GM19238 (cell line): ENCODE measurements at regions not wholly inside any gene's neighbourhood (a gene's known extent, or its start where the extent isn't known, plus 50 kb on each side); places are given as distances from the start of the nearest gene placed in this dataset.
"Not testable (repeated sequence)": the region's sequence is repeated elsewhere in the genome, so short reads cannot be mapped to it uniquely, and the experiment has no call there.

Experiments
- DNase-seq: peaks from one replicate; pipeline ENCODE4 v3.0.0; 2011; ENCODE audit warnings: low spot score; ENCODE audit not compliant: insufficient read length

DNA sequence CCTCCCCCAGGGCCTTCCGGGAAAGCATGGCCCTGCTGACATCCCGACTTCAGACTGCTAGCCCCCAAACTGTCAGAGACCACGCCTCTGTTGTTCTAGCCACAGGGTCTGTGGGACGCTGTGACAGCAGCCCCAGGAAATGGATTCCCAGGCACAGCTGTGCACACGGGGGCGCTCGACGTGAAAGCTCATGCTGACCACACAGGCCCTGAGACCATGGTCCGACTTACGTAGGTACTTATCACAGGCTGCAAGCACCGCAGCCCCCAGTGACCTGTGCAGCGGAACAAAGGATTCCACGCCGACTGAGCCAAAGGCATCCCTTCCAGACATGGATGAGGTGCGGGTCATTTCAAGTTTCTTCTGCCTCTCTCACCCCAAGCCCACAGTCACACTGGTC is 150.6 kb downstream of the CTTN start:
- DNase-seq = no peak

DNA sequence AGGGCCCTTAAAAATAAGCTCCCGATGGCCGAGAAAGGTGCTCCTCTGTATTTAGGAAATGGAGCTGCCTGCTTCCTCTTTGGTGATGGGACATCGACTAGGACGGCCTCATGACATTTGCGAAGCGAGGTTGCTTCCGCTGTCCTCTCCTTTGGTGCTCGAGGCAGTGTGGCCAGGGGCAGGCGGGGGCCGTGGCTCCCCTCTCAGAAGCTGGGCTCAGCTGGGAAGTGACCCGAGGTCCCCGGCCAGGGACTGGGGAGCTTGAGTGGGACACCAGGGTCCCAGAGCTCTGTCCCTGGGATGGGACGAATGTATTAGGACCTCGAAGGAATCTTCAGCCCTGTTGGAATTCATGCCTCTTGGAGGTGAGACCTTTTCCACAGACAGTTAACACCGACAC is 151.1 kb downstream of the CTTN start:
- no peak for DNase-seq

DNA sequence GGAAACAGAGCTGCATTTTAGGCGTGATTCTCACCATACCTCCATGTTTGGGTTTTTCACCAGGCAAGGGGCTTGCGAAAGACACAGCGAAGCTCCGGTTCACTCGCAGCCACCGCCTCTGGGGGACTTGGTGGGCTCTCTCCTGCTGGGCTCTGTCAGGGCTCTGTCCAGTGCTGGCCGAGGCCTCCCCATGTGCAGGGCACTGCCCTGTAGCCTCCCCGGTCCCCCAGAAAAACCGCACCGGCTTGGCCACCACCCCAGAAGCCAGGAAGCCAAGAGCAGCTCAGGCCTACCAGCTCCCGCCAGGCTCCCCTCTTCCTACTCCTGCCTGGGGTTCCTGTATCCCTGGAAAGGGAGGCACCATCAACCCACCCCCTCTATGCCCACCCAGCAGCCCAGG is 151.5 kb downstream of the CTTN start:
- no peak for DNase-seq

DNA sequence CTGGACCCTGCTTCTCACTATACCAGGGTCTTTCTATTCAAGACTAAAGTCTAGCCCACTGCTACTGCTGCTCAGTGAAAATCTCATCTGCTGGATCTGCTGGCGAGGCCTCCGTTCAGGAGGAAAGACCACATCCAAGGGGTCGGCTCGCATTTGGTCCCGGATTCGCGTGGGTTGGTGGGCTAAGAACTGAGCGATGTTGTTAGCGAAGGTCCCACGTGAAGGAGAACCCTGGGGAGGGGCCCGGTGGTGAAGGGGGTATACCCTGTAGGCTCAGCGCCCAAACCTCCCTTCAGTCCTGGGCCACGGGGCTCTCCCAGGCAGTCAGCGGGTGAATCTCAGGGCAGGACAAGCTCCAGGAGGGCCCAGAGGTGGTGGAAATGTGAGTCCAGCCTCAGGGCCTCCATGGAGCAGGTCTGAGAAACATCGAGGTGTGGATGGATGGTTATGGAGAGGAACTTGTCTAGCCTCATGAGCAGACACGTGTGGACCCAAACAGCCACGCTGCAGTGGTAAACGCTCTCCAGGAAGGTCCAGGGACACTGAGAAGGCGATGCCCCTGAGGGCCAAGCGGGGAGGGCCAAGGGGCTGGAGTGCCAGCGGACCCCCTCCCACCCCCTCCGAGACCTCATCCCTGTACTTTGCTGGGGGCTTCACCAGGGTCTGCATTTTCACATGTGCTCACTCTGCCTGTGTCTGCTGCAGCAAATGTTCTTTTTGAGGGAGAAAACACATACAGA is 152.3 kb downstream of the CTTN start:
- no peak for DNase-seq

DNA sequence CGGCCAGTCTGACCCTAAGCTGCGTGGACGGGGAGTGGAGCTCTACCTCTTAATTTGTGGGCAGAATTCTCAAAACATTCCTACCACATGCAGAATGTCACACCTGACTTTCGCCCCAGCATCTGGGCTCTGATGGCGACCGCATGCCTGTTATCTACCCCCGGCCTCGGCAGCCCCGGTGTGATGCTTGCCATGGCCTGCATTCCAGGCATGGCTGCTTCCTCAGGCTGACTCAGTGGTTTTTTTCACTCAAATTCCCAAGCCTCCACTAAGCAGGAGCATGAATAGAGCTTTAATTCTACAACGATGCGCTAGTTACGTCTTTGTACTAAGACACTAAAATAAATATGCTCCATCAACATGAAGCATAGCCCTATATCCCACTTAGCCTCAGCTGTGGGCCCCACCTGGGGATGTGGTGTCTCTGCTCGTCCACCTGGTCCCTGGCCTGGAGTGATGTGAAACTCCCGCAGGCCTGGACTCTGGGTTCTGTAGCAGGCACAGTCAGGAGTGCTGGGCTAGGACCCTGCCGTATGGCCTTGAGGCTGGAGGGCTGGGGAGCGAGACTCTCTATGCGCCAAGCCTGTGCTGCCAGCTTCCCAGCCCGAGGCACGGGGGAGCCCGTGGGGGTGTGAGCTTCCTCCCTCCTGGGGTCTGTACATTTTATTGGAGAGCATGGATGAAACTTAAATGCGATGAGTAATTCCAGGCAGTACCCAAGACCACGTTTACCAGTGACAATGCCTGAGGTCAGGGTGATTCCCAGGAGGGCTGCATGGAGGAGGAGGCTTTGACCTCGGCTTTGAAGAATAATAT is 153.2 kb downstream of the CTTN start:
- no peak for DNase-seq

DNA sequence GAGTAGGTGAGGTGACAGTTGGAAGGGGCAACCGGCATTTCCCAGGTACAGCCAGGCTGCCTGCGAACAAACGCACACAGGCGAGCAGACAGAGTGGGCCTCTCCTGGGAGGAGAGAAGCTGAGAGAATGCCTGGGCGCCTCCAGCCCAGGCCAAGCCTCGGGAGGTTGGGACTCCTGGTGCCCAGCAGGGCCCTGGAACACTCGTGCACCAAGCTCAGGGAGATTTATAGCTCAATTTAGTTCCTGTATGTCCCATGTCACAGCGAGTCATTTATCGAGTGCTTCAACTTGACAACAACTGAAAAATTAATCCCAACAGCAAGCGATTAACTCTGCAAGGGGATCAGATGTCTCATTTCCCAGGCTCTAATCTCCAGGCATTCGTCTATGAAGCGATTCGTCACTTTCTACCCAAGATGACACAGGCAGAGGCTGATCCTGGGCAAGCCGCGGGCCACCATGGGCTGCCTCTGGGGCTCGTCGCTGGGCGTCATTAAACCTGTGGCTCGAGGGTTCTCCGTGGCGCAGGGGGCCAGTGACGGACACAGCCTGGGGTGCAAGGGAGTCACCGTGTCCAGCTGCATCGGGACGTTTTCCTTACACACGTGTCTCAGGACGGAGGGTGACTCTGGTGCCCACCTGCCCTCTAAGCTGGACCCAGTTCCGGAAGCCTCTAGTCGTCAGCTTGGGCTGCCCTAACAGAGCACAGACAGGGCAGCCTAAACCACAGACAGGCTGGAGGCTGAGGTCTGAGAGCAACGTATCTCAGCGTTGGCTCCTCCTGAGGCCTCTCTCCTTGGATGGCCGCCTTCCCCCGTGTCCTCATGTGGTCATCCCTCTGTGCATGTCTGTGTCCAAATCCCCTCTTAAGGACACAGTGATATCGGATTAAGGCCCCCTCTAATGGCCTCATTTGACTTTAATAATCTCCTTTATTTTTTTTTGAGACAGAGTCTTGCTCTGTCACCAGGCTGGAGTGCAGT is 154.1 kb downstream of the CTTN start:
- no peak for DNase-seq

DNA sequence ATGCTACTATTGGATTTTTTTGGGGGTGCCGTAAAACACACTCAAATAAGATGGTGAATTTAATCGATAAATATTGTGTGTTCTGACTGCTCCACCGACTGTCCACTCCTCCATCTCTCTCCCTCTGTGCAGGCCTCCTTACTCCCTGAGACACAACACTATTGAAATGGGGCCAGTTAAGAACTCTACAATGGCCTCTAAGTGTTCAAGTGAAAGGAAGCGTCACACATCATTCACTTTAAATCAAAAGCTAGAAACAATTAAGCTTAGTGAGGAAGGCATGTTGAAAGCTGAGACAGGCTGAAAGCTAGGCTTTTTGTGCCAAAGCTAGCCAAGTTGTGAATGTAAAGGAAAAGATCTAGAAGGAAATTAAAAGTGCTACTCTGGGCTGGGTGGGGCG is 156.7 kb downstream of the CTTN start:
- DNase-seq = no peak

DNA sequence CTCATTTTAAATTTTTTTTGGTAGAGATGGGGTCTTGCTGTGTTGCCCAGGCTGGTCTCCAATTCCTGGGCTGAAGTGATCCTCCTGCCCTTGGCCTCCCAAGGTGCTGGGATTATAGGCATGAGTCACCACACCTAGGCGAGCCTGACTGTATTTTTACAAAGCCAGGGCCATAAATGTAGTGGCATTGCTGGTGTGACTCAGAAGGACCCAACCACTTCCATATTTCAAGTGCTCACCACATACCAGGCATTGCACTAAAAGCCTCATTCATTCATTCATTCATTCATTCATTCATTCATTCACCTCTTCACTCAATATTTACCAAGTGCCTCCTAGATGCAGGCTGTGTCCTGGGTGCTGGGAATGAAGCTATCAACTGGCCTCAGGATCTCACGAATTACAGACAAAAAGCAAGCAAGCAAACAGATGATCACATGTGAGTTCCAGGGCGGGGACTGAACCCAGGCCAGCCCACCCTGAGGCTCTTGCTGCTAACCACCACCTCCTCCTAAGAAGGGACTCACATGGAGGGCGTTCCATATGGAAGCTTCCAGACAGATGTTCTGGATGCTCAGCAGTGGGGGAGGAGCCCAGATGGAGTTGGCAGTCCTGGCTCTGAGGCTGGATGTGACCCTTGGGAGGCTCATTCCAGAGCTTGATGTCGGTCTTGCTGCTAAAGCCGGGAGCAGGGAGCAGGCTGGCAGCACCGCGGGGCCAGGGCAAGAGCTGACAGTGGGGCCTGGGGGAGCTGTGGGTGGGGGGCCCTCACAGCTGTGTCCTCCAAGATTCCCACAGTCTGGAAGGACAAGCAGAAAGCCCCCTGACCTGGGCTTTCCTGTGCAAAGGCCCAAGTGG is 158.8 kb downstream of the CTTN start:
- DNase-seq = no peak

DNA sequence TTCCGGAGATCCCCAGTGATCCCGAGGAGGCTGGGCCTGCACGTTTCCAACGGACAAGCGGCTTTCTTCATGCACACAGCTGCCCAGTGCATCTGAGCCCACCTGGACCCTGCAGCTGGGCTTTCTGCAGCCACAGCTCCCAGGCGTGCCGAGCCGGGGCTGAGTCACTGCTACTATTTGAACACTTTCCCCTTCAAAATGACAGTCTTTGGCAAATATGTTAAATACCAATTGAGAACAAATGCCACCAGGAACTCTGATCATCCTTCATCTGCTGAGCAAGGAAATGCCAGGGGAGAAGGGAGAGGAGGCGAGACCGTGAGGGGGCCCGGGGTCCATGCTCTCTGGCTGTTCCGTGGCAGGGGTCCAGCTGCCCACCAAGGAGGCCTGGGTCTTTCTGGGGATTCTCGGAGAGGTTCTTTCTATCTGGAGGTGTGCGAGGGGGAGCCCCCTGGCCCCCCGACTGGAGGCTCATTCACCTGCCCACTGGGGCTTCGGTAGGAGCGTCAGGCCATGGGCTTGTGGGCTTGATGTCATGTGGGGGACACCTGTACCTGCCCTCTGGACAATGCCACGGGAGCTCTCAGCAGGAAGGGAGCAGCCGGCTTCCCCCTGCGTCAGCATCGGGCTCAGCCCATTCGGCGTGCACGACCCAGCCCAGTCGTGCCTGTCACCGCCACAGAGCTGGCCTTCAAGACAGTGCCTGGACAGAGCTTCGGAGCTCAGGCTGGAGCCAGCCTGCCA is 159.6 kb downstream of the CTTN start:
- no peak for DNase-seq

DNA sequence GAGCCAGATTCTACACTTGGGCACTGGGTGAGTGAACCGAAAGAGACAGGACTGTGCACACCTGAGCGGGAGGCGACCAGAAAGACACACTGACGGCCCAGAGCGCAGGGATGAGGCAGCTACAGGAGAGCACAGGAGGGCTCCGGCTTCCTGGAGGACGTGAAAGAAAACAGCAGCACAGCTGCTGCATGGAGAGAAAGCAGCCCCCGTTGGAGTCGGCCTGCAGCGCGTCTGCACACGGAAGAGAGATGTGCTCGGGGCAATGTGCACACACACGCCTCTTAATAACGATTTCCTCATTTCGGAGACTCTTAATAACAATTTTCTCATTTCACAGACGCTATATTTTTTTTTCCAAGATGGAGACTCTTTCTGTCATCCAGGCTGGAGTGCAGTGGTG is 160.4 kb downstream of the CTTN start:
- DNase-seq = no peak

DNA sequence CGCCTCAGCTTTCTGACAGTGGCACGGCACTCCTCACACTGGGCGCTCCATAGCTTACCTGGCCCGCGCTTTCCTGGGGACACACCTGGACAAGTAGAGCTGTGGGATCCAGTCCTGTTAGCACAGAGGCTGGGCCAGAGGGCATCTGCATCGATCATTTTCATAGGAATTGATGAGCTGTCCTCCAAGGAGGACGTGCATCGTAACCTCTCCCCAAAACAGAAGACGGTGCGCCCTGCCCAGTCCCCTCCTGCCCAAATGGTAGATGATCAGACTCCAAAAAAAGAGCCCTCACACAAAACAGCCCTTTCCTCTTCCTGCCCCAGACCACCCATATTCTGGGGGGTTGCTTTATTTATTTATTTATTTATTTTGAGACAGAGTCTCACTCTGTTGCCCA is 161.2 kb downstream of the CTTN start:
- DNase-seq = no peak

DNA sequence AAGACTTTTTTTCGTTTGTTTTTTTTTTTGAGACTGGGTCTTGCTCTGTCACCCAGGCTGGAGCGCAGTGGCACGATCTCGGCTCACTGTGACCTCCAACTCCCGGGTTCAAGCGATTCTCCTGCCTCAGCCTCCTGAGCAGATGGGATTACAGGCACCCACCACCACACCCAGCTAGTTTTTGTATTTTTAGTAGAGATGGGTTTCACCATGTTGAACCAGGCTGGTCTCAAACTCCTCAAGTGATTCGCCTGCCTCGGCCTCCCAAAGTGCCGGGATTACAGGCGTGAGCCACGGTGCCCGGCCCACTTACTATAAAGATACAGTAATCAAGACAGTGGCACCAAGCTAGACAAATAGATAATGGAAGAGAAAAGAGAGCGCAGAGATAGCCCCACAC is 162.3 kb downstream of the CTTN start:
- not testable (repeated sequence) for DNase-seq

DNA sequence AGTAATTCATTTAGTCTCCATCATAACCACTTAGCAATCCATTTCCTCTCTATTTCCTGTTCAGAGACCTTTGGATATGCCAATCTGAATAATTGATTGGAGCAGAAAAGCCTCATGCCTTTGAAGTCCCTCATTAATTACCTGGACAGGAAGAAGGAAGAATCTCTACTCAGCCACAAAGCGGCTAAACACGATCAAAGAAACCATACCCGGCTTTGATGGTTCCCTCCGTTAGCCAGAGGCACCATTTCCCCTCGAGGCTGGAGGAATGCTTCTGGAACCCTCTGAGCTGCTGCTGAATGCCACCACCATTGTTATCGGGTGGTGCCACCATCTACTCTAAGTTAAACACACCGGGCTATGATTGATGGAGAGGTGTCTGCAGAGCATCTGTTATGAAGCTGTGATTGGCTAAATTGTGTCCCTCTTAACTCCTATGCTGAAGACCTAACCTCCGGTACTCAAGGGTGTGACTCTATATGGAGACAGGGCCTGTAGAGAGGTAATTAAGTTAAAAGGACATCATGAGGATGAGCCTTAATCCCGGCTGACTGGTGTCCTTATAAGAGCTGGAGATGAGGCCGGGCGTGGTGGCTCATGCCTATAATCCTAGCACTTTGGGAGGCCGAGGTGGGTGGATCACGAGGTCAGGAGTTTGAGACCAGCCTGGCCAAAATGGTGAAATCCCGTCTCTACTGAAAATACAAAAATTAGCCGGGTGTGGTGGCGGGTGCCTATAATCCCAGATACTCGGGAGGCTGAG is 168.6 kb downstream of the CTTN start:
- DNase-seq = no peak

DNA sequence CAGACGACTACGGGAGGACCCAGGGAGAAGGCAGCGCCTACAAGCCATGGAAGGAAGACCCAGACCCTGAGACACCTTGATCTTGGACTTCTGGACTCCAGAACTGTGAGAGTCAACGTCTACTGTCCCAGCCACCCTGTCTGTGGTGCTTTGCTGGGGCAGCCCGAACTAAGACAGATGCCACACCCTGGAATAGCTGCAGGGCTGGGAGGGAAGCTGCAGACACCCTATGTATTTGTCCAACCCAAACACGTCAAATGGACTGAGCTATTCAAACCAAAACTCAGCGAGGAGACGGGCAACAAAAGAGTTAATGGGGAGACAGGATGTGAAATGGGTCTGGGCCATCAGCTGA is 169.3 kb downstream of the CTTN start:
- DNase-seq = no peak

DNA sequence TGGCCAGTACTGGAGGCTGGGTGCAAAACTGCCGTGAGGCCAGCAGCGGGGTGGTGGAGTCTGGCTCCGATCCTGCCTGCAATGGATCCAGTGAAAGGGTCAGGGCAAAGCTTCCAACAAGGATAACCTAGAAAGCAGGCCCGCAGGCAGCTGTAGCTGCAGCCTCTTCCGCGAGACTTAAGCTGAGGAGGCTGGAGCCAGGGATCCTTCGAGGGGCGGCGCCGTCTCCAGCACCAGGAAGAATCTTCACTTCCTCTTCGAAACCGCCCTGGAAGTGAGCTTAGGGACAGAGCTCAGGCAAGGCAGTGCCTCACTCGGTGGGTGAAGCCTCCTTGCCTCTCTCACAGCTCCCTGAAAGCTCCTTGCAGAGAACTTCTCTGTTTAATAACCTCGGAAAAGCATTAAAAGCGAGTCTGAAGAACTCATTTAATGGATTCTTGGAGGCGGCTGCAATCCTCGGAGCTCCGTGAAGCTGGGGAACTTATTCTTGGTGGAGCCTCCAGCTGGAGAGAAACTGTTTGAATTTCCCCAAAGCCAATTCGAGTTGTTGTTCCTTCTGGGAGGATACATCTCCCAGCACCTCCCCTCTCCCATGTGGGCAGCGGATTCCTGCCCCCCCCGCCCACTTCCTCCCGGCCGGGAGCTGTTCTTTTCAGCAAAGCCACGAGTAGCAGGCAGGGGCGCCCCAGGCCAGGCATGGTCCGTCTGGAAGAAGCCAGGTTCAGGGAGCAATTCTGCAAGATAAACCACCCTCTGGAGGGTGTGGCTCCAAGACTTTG is 169.9 kb downstream of the CTTN start:
- no peak for DNase-seq

DNA sequence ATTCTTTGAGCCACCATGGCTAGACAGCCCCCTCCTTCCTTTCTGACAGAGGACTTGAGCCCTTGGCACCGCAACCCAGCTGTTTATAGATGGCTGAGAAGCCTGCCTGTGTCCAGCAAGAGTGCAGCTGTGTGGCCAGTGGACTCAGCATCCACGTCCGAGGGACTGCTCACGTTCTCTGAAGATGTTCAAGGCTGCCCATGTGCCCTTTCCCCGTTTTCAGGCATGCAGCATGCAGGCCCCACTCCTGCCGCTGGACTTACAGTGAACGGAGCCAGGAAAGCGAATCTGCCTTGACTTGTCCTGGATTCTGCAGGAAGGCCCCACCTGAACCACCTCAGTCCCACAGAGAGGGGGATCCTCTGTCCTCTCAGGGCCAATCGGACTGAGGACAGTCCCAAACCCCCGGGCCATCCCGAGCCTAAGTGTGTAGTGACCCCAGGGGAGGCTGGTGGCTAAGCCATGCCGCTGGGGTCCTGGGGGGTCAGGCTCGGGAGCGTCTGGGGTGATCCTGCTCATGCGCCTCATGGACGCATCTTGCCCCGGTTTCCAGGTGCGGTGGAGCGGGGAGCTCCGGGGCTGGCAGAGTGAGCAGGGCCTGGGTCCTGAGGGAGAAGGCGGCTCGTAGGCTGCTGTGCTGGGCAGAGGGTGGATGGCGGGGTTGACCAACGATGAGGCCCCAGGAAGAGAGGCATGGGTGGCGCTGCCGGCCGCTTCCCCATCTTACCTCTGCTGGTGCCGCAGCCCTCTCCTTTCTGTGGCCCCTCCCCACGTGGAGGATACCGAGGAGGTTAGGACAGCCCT is 170.7 kb downstream of the CTTN start:
- no peak for DNase-seq

DNA sequence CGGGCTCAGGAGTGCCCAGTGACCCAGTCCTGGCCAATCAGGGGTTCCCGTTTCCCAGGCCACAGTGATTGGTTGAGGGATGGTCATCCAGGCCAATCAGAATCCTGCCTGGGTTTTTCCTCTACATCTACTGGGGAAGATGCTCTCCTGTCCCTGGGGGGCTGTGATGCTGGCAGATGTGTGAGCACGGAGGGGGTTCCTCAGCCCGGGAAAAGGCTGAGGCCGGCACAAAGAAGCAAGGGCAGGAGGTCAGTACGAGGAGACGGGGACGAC is 171.2 kb downstream of the CTTN start:
- no peak for DNase-seq
